Stimulated activated CD4-positive, alpha-beta T cell treated with anti-CD3 and anti-CD28 coated beads, Interleukin-1b, Interleukin-23, amount 100 ng/mL, for 24 hours (primary cell): ENCODE measurements at regions not wholly inside any gene's neighbourhood (a gene's known extent, or its start where the extent isn't known, plus 50 kb on each side); places are given as distances from the start of the nearest gene placed in this dataset.
"Not testable (repeated sequence)": the region's sequence is repeated elsewhere in the genome, so short reads cannot be mapped to it uniquely, and the experiment has no call there.

Experiments used
- DNase-seq, 4 experiments: peaks; one replicate each; pipeline ENCODE4 v3.0.0-alpha.2; 2020; ENCODE audit warnings: low read depth in 4 of 4, low spot score in 1 of 4

DNA sequence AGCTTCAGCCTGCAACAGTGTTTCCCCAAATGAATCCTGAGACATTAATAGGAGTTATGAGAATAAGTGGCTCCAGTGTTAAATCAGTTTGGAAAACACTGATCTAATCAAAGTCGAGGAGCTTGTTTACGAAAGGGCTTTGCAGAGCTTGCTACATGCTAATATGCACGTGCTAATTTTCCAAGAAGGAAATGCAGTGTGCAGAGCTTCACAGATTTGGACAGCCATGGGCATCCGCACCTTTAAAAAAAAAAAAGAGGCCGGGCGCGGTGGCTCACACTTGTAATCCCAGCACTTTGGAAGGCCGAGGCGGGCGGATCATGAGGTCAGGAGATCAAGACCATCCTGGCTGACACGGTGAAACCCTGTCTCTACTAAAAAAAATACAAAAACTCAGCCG is 79.7 kb upstream of the LMO2 start:
- not testable (repeated sequence) for DNase-seq

DNA sequence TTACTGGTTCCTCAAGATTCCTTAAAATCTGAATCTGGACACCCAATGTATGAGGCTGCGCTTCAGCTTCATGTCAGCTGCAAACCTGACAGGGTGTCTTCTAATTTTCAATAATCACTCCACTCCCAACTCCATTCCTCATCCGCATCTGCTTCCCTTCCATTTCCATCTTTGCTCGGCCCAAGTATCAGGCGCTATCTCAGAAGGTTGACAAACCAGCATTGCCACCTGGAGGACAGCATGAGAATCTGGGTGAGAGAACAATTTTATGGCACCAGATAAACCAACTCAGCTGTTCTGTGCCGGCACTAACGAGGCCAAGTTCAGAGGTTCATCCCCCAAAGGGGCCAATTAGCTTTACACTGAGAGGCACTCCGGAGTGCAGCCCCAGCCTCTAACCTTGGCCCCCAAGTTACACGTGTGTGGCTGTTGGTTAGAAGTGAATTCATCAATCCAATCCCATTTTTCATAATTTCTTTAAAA is 79.1 kb upstream of the LMO2 start:
- peak in 2 of 4 experiments; percentile 1 to 5 for DNase-seq

DNA sequence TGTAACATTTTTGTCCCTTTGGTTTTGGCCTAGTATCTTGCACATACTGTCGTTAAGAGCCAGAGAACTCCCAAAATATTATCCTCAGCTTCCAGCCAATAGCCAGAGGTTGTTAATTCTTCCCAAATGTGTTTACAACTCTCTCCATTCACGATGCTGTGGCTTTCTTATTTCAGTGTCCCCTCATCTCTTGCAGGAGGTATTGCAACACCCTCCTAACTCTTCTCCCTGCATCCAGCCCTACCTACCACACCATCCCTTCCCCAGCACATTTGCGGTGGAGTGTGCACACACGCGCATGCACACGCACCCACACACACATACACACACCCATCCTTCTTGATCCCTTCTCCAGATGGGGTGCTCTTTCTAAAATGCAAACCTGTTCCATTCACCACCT is 75.6 kb upstream of the LMO2 start:
- DNase-seq = no peak

DNA sequence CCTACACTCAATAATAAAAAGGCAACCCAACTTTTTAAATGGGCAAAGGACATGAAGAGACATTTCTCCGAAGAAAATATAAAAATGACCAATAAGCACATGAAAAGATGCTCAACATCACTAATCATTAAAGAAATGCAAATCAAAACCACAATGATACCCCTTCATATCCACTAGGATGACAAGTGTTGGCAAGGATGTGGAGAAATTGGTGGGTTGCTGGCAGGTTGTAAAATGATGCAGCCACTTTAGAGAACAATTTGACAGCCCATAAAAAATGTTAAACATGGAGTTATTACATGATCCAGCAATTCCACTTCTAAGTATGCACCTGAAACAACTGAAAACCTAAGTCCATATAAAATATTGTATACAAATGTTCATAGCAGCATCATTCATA is 73.2 kb upstream of the LMO2 start:
- no peak for DNase-seq

GRCh38 chr11:33959855-33960400 is 68.1 kb upstream of the LMO2 start:
- DNase-seq = no peak

DNA sequence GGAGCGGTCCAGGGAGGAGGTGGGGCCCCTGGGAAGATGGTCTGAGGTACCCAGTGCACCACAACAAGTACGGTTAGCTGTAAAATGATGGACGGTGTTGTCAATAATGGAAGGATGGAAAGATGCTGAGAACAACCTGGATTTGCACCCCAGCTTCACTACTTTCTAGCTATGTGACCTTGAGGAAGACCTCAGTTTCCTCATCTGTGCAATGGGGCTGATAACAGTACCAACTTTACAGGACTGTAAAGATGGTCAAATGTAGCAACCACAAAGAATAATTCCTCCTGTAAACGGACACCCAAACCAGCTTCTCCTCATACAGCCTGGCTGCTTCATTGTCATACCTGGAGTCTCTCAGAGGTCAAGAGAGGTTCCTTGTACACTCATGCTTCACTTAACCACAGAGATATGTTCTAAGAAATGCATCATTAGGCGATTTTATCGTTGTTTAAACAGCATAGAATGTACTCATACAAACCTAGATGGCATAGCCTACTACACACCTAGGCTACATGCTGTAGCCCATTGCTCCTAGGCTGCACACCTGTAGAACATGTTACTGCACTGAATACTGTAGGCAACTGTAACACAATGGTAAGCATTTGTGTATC is 65.5 kb upstream of the LMO2 start:
- no peak for DNase-seq

DNA sequence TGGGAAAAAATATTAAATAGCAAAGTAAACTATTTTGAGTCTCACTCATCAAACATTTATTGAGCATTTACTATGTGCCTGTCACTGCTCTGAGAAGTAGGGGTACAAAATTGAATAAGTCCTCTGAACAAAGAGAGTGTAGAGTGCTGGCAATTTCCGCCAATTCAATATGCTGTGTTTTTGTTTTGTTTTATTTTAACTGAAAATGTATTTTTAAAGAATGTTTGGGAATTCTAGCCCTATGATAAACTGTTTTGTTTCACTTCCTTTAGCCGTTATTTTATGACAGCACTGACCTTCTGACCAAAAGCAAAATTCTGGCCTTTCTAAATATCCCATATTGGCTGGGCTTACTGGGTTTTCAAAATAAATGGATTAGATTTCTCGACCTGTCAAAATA is 64.7 kb upstream of the LMO2 start:
- DNase-seq = no peak

DNA sequence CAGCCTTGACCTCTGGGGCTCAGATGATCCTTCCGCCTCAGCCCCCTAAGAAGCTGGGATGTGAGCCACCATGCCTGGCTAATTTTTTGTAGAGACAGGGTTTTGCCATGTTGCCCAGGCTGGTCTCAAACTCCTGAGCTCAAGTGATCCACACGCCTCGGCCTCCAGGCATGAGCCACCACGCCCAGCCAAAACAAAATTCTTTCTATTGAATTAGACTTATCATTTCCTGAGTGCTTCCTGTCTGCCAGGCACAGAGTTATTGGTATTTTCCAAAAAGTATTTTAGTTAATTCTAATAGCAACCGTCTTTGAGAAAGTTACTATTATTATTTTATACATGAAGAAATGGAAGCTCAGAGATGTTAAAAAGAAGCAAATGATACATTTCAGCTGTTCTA is 61.4 kb upstream of the LMO2 start:
- DNase-seq = no peak

GRCh38 chr11:33952805-33953204 is 60.9 kb upstream of the LMO2 start:
- DNase-seq = no peak

DNA sequence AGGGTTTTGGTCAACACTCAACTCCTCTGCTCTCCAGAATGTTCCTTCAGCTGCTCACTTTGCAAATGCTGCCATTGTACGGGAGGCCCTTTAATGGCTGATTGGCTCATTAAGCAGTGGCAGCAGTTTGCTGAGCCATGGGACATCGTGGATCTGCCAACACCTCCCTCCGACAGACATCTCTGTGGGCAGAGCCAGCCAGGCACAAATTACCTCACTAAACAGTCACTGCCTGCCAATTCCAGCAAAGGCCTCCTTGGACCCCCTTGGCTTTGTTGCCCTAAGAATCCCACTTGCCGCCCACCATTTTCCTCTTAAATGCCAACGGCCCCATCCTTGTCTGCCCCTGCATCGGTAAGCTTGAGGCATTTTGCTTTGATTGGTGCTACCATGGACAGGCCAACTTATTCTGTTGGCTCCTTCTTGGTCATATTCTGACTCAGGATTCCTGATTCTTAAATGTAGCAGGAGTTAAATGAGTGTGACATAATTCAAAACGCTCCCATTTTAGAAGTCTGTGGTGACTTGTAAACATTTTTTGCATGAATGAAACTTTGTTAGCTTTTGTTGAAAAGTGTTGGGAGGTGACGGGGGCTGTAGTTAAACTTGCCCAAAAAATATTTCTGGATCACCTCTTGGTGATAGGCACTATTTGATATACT is 57.5 kb upstream of the LMO2 start:
- no peak for DNase-seq

- no peak for DNase-seq
These were observed 56.6 kb upstream of the LMO2 start for GRCh38 chr11:33948494-33948893.

GRCh38 chr11:33947918-33948317 is 56.0 kb upstream of the LMO2 start:
- not testable (repeated sequence) for DNase-seq

GRCh38 chr11:33946930-33947329 is 55.1 kb upstream of the LMO2 start:
- no peak for DNase-seq

- DNase-seq = no peak
These were observed 53.8 kb upstream of the LMO2 start for GRCh38 chr11:33945481-33946268.

- no peak for DNase-seq
These were observed 53.0 kb upstream of the LMO2 start for GRCh38 chr11:33944693-33945424.

DNA sequence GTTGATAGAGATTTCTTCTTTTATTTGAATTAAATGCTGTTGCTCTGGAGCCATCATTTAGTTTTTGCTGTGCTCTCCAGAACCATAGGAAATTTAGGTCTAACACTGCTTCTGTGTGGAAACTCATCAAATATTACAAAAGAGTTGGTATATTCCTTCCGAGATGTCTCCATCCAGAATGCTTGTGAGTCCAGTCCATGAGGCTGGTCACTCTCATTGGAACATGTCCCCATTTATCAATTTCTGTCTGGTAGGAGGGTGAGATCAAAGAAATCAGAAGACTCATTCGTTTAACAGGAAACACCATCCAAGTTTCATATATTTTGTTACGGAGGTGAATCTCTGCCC is 52.4 kb upstream of the LMO2 start:
- no peak for DNase-seq

- DNase-seq = no peak
These were observed 51.1 kb upstream of the LMO2 start for GRCh38 chr11:33942954-33943353.

DNA sequence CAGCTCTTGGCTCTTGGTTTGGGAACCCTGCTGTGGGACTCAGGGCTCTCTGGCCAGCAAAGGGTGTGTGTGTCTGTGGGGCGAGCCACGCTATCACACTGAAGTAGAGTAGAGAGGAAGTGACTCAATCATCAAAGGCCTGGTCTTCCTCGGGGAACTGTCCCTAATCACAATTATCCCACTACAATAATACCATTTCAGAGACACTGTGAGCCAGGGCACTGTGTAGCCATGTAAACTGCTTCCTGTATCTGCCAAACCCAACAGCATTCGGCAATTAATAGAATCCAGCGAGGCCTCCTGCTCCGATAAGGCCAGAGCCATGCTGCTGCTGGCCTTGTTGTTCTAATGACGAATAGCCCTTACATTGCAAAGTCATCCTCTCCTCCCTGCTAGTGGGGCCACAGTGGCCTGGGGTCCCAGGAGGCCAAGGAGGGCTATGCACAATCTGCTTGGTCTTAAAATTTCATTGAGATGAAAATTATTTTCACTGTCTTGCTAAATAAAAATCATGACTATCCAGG is 49.8 kb upstream of the LMO2 start:
- DNase-seq = no peak
